SK-N-SH (cell line): ENCODE measurements at regions not wholly inside any gene's neighbourhood (a gene's known extent, or its start where the extent isn't known, plus 50 kb on each side); places are given as distances from the start of the nearest gene placed in this dataset.

ENCODE experiments used
- CTCF ChIA-PET: fragments of 300-600, 350-600 bp; formaldehyde crosslinking; extraction: SDS; loops from one replicate; lab custom pipeline; 2021; lab: Yijun Ruan, JAX
- POLR2A ChIA-PET: fragments of 350-600 bp; sonication (Branson Sonifier 250); formaldehyde crosslinking; extraction: SDS; loops from one replicate; lab custom pipeline; 2020; ENCODE audit warnings: antibody characterized with exemption, inconsistent platforms; lab: Yijun Ruan, JAX
- DNase-seq: peaks from one replicate; pipeline ENCODE4 v3.0.0; 2012
- H2AFZ ChIP-seq: fragments of 200-600 bp; sonication (generic); 2 replicates; pipeline ENCODE4 v1.8.1; 2016; ENCODE audit warnings: antibody characterized with exemption, mild to moderate bottlenecking, low read depth
- H3F3A ChIP-seq: fragments of 200-600 bp; sonication (generic); replicated peaks from 2 replicates; pipeline ENCODE3; 2016; ENCODE audit warnings: antibody characterized with exemption, mild to moderate bottlenecking; ENCODE audit not compliant: insufficient read depth
- H3K27ac ChIP-seq, 2 experiments: fragments of 200-500 bp in 1 of 2; fragments of 200-600 bp in 1 of 2; sonication (Bioruptor generic) in 1 of 2; sonication (generic), shearing (Covaris generic) in 1 of 2; 2 replicates each; pipeline versions ENCODE4 v1.5.1 to v1.6.1; 2014 to 2016; ENCODE audit warnings: low read depth in 2 of 2, inconsistent platforms in 1 of 2, low read length in 1 of 2, mild to moderate bottlenecking in 1 of 2, mixed read lengths in 1 of 2
- H3K27me3 ChIP-seq: fragments of 200-600 bp; sonication (generic), shearing (Covaris generic); 2 replicates; pipeline ENCODE4 v1.6.1; 2016; ENCODE audit warnings: mixed run types; ENCODE audit not compliant: insufficient read depth
- H3K36me3 ChIP-seq, 2 experiments: fragments of 200-500 bp in 1 of 2; fragments of 200-600 bp in 1 of 2; sonication (Bioruptor generic) in 1 of 2; sonication (generic) in 1 of 2; replicated peaks in 1 of 2; 2 replicates each; pipeline versions ENCODE3 to v1.5.1; 2014 to 2016; ENCODE audit warnings: low read length in 1 of 2, mild to moderate bottlenecking in 1 of 2; ENCODE audit not compliant: insufficient read depth in 2 of 2, control insufficient read depth in 1 of 2
- H3K4me1 ChIP-seq, 2 experiments: fragments of 200-500 bp in 1 of 2; fragments of 200-600 bp in 1 of 2; sonication (Bioruptor generic) in 1 of 2; sonication (generic), shearing (Covaris generic) in 1 of 2; 2 replicates each; pipeline versions ENCODE4 v1.5.1 to v1.6.1; 2014 to 2016; ENCODE audit warnings: low read depth in 1 of 2, low read length in 1 of 2, mixed run types in 1 of 2; ENCODE audit not compliant: insufficient read depth in 2 of 2, control insufficient read depth in 1 of 2
- H3K4me2 ChIP-seq: fragments of 200-600 bp; sonication (generic), shearing (Covaris generic); 2 replicates; pipeline ENCODE4 v1.6.1; 2017; ENCODE audit warnings: mixed run types
- H3K4me3 ChIP-seq, 2 experiments: fragments of 200-500 bp in 1 of 2; fragments of 200-600 bp in 1 of 2; sonication (Bioruptor generic) in 1 of 2; sonication (generic), shearing (Covaris generic) in 1 of 2; 2 replicates each; pipeline versions ENCODE4 v1.5.1 to v1.8.1; 2014 to 2016; ENCODE audit warnings: low read depth in 2 of 2, inconsistent platforms in 1 of 2, low read length in 1 of 2, mild to moderate bottlenecking in 1 of 2, mixed read lengths in 1 of 2, moderate library complexity in 1 of 2
- H3K79me2 ChIP-seq: fragments of 200-600 bp; sonication (generic); 2 replicates; pipeline ENCODE4 v1.8.1; 2017; ENCODE audit warnings: mild to moderate bottlenecking; ENCODE audit not compliant: insufficient read depth
- H3K9ac ChIP-seq: fragments of 200-600 bp; sonication (generic); 2 replicates; pipeline ENCODE4 v1.6.1; 2017; ENCODE audit warnings: mixed run types
- H3K9me2 ChIP-seq: fragments of 200-600 bp; sonication (generic); 2 replicates; pipeline ENCODE4 v1.6.1; 2017; ENCODE audit warnings: mixed run types
- H3K9me3 ChIP-seq: fragments of 200-600 bp; sonication (generic); 2 replicates; pipeline ENCODE4 v1.6.1; 2017; ENCODE audit warnings: mixed run types, mild to moderate bottlenecking, moderate library complexity
- H4K20me1 ChIP-seq: fragments of 200-600 bp; sonication (generic); 2 replicates; pipeline ENCODE4 v1.6.1; 2017; ENCODE audit warnings: mild to moderate bottlenecking, mixed run types; ENCODE audit not compliant: insufficient read depth
- CTCF ChIP-seq: fragments of 200-600 bp; sonication (generic); IDR thresholded peaks from 2 replicates; pipeline ENCODE4 v1.6.1; 2017; ENCODE audit warnings: antibody characterized with exemption, mild to moderate bottlenecking, moderate library complexity
- FOSL2 ChIP-seq: IDR thresholded peaks from 2 replicates; pipeline ENCODE4 v1.4.0; 2012; ENCODE audit warnings: low read depth, mild to moderate bottlenecking, moderate library complexity, borderline replicate concordance
- FOXJ3 ChIP-seq: sonication (generic); formaldehyde crosslinking; IDR thresholded peaks from 2 replicates; pipeline ENCODE4 v1.5.1; 2020; ENCODE audit warnings: mild to moderate bottlenecking, missing genetic modification reagents
- JUND ChIP-seq: IDR thresholded peaks from 2 replicates; pipeline ENCODE4 v1.4.0; 2012
- MEF2A ChIP-seq: IDR thresholded peaks from 2 replicates; pipeline ENCODE4 v1.4.0; 2012; ENCODE audit warnings: low read depth, borderline replicate concordance
- RFX5 ChIP-seq: IDR thresholded peaks from 2 replicates; pipeline ENCODE4 v1.6.1; 2012; ENCODE audit warnings: mild to moderate bottlenecking, improper control_type of control experiment, low read length
- RXRA ChIP-seq: IDR thresholded peaks from 2 replicates; pipeline ENCODE4 v1.4.0; 2012; ENCODE audit warnings: low read depth, mild to moderate bottlenecking, borderline replicate concordance
- SMC3 ChIP-seq: IDR thresholded peaks from 2 replicates; pipeline ENCODE4 v1.6.1; 2012; ENCODE audit warnings: low read depth, low read length, improper control_type of control experiment
- TCF12 ChIP-seq: IDR thresholded peaks from 2 replicates; pipeline ENCODE4 v1.4.0; 2012
- TEAD4 ChIP-seq: IDR thresholded peaks from 2 replicates; pipeline ENCODE4 v1.4.0; 2012; ENCODE audit warnings: mild to moderate bottlenecking, borderline replicate concordance; ENCODE audit not compliant: insufficient read depth
- USF2 ChIP-seq: fragments of 150-350 bp; IDR thresholded peaks from 2 replicates; pipeline ENCODE4 v1.6.1; 2017; ENCODE audit warnings: antibody characterized with exemption, low read length, low read depth, borderline replicate concordance
- YY1 ChIP-seq: IDR thresholded peaks from 2 replicates; pipeline ENCODE4 v1.4.0; 2012; ENCODE audit warnings: low read depth, mild to moderate bottlenecking
- WGBS: methylation state at CpG from one replicate; pipeline ENCODE4 v1.1.6; 2017; ENCODE audit warnings: low lambda C conversion rate; 5-methylcytosine and 5-hydroxymethylcytosine counted together
- TF ChIP-seq, protein P1 (sequence below): IDR thresholded peaks from 2 replicates; pipeline ENCODE4 v1.4.0; 2012; ENCODE audit warnings: low read depth
- TF ChIP-seq, protein P2 (sequence below): IDR thresholded peaks from 2 replicates; pipeline ENCODE4; 2012

DNA sequence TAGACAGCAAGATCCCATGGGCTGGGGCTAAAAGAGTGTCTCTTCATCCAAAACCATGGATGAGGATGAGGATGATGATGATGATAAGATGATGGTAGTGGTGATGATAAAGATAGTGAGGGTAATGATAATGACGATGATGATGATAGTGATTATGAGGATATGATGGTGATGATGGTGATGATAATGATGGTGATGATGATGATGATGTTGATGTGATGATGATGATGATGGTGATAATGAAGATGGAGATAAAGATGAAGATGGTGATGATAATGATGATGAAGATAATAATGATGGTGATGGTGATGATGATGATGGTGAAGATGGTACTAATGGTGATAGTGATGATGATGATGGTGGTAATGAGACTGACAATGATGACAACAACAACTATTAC is 299.5 kb downstream of the NPIPA8 start (continued):
- TF ChIP-seq JUND: no peak
- TF ChIP-seq TCF12: no peak
- TF ChIP-seq USF2: no peak
- no peak for TF ChIP-seq MEF2A
- TF ChIP-seq TEAD4: no peak
- TF ChIP-seq FOXJ3 (CRISPR knock-in tag): no peak
- TF ChIP-seq, protein P1, sequence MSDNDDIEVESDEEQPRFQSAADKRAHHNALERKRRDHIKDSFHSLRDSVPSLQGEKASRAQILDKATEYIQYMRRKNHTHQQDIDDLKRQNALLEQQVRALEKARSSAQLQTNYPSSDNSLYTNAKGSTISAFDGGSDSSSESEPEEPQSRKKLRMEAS: no peak
- no peak for TF ChIP-seq CTCF
- TF ChIP-seq, protein P2, sequence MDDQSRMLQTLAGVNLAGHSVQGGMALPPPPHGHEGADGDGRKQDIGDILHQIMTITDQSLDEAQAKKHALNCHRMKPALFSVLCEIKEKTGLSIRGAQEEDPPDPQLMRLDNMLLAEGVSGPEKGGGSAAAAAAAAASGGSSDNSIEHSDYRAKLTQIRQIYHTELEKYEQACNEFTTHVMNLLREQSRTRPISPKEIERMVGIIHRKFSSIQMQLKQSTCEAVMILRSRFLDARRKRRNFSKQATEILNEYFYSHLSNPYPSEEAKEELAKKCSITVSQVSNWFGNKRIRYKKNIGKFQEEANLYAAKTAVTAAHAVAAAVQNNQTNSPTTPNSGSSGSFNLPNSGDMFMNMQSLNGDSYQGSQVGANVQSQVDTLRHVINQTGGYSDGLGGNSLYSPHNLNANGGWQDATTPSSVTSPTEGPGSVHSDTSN: no peak

DNA sequence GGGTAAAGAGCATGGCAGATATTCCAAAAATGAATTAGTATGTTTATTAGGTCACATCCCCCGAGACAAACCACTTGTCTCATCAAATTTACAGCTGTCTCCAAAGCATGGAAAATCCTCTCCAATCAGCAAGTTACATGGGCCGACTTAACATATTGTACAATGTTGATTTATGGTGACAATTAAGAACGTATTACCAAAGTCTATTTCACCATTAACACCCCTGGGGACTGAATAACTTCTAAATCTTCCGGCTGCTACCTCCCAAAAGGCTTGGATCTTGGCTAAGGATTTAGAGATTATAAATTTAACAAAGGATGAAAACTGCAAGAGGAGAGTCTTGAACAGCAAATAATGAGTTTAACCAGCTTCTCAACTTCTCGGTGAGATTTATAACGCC is 311.9 kb downstream of the NPIPA8 start:
- H3K27me3 ChIP-seq: no peaks in the 10 kb centered on the region
- H3K9ac ChIP-seq: no peak overlapping the region
- no peak overlapping the region for H3K4me3 ChIP-seq
- H3K4me1 ChIP-seq: no peaks in the 10 kb centered on the region
- ChIA-PET CTCF (no interaction called here), POLR2A (no interaction called here)
- no peak overlapping the region for H2AFZ ChIP-seq
- 32% methylated on average over 6 of the region's 6 CpGs for WGBS
- no peaks in the 10 kb centered on the region for H4K20me1 ChIP-seq
- no peaks in the 10 kb centered on the region for H3K36me3 ChIP-seq
- no peak overlapping the region for H3K4me2 ChIP-seq
- no peak overlapping the region for H3K27ac ChIP-seq
- no peak for DNase-seq
- no peaks in the 10 kb centered on the region for H3K79me2 ChIP-seq
- TF ChIP-seq RFX5 (no peak), RXRA (no peak), YY1 (no peak), CTCF (no peak), FOSL2 (no peak), SMC3 (no peak), FOXJ3 (CRISPR knock-in tag) (no peak)
- TF ChIP-seq, protein P1: no peak
- no peaks in the 10 kb centered on the region for H3K9me2 ChIP-seq
- no peaks in the 10 kb centered on the region for H3K9me3 ChIP-seq
- no peaks in the 10 kb centered on the region for H3F3A ChIP-seq
